Lung (tissue), 11 donors: ENCODE measurements at regions not wholly inside any gene's neighbourhood (a gene's known extent, or its start where the extent isn't known, plus 50 kb on each side); places are given as distances from the start of the nearest gene placed in this dataset.
"Not testable (repeated sequence)": the region's sequence is repeated elsewhere in the genome, so short reads cannot be mapped to it uniquely, and the experiment has no call there.

Experiments used
- ATAC-seq: fragments of 200-7000 bp; cut with Tn5 transposase; one replicate; pipeline ENCODE4 v1.9.1; 2020; ENCODE audit warnings: moderate number of reproducible peaks; ENCODE audit not compliant: insufficient read depth, low FRiP score
- DNase-seq, 3 donors: peaks; one replicate each; pipeline ENCODE4 v3.0.0-alpha.2; 2013 to 2017
- H3K27ac ChIP-seq, 2 donors: one replicate each; pipeline ENCODE4 v1.5.1; 2013; ENCODE audit warnings: mild to moderate bottlenecking in 2 of 2, moderate library complexity in 2 of 2, control low read depth in 1 of 2, inconsistent platforms in 1 of 2, low read depth in 1 of 2, low read length in 1 of 2
- H3K27me3 ChIP-seq, 3 donors: one replicate each; pipeline ENCODE4 v1.5.1; 2013; ENCODE audit warnings: low read length in 2 of 3; ENCODE audit not compliant: control insufficient read depth in 3 of 3, insufficient read depth in 3 of 3
- H3K36me3 ChIP-seq, 4 donors: one replicate each; pipeline ENCODE4 v1.5.1; 2013; ENCODE audit warnings: low read length in 4 of 4, mild to moderate bottlenecking in 1 of 4, moderate library complexity in 1 of 4; ENCODE audit not compliant: control insufficient read depth in 4 of 4, insufficient read depth in 4 of 4
- H3K4me1 ChIP-seq, 5 donors: one replicate each; pipeline ENCODE4 v1.5.1; 2013; ENCODE audit warnings: low read length in 5 of 5, mild to moderate bottlenecking in 2 of 5, moderate library complexity in 1 of 5; ENCODE audit not compliant: control insufficient read depth in 5 of 5, insufficient read depth in 5 of 5
- H3K4me3 ChIP-seq: one replicate; pipeline ENCODE4 v1.5.1; 2013; ENCODE audit warnings: mild to moderate bottlenecking, control low read depth, moderate library complexity
- H3K9ac ChIP-seq, 2 donors: one replicate each; pipeline ENCODE4 v1.5.1; 2013; ENCODE audit warnings: low read length in 2 of 2, control low read depth in 1 of 2; ENCODE audit not compliant: insufficient read depth in 1 of 2
- H3K9me3 ChIP-seq, 4 donors: one replicate each; pipeline ENCODE4 v1.5.1; 2013; ENCODE audit warnings: low read length in 3 of 4, mild to moderate bottlenecking in 1 of 4, moderate library complexity in 1 of 4; ENCODE audit not compliant: control insufficient read depth in 4 of 4, insufficient read depth in 3 of 4
- WGBS, 2 donors: extraction: QIAGEN DNeasy Blood & Tissue Kit; methylation state at CpG; one replicate each; pipeline ENCODE4 v1.1.7; 2013; 5-methylcytosine and 5-hydroxymethylcytosine counted together
- TF ChIP-seq, protein P1 (sequence below): IDR thresholded peaks from 2 replicates; pipeline ENCODE4 v1.5.1; 2012; ENCODE audit warnings: mild to moderate bottlenecking; ENCODE audit errors: control extremely low read depth, extremely low read depth
- donor health status: control.
- donor health status: control.
- donor health status: Bipolar disorder and iron deficiency.
- donor health status: healthy.
- donor health status: DM: yes; HTN: yes; CAD: no.

DNA sequence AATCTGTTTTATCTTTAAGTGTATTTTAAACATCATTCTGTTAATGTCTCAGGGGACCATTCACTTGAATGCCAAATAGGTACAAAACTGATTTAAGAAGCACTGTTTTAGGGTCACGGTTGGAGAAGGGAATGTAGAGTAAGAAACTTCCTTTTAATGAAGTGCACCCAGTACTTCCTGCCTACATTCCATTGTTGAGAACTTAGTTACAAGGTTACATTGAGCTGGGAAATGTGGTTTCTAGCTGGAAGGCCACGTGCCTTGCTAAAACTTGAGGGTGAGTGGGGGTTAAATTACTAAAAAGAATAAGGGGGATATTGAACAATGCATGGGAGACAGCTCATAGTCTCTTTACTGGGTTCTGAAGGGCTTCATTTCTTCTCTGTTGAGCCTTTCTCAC, 78.3 kb upstream of the TBC1D5 start:
- 20 to 22% methylated on average over 2 of the region's 2 CpGs for WGBS, 2 donors
- TF ChIP-seq, protein P1, sequence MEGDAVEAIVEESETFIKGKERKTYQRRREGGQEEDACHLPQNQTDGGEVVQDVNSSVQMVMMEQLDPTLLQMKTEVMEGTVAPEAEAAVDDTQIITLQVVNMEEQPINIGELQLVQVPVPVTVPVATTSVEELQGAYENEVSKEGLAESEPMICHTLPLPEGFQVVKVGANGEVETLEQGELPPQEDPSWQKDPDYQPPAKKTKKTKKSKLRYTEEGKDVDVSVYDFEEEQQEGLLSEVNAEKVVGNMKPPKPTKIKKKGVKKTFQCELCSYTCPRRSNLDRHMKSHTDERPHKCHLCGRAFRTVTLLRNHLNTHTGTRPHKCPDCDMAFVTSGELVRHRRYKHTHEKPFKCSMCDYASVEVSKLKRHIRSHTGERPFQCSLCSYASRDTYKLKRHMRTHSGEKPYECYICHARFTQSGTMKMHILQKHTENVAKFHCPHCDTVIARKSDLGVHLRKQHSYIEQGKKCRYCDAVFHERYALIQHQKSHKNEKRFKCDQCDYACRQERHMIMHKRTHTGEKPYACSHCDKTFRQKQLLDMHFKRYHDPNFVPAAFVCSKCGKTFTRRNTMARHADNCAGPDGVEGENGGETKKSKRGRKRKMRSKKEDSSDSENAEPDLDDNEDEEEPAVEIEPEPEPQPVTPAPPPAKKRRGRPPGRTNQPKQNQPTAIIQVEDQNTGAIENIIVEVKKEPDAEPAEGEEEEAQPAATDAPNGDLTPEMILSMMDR: no peak
- no peak overlapping the region for H3K27ac ChIP-seq
- no peaks in the 10 kb centered on the region for H3K4me1 ChIP-seq
- ATAC-seq (no peak), DNase-seq (no peak)
- H3K9ac ChIP-seq: no peak overlapping the region
- no peaks in the 10 kb centered on the region for H3K9me3 ChIP-seq
- no peaks in the 10 kb centered on the region for H3K27me3 ChIP-seq
- no peaks in the 10 kb centered on the region for H3K36me3 ChIP-seq
- H3K4me3 ChIP-seq: no peak overlapping the region

DNA sequence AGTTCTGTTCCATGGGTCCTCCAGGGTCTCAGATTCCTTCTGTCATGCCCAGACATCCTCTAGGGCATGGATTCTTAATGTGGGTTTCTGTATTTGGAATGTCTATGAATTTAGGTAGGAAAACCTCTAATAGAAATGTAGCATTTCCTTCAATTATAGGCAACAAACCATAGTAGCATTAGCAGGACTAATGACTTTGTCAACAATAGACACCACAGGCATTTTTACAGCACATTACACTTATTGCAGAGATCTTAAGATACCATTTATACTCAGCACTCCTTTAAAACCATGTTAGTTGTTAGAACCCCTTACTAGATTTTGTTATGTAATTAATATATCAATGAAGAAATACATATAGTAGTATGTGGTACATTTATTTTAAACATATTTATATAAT, 77.8 kb upstream of the TBC1D5 start:
- Histone ChIP-seq H3K27me3 (no peaks in the 10 kb centered on the region), H3K4me3 (no peak overlapping the region), H3K4me1 (no peaks in the 10 kb centered on the region), H3K36me3 (no peaks in the 10 kb centered on the region), H3K27ac (no peak overlapping the region), H3K9me3 (no peaks in the 10 kb centered on the region), H3K9ac (no peak overlapping the region)
- no peak for ATAC-seq
- no peak for DNase-seq
- TF ChIP-seq, protein P1: no peak

DNA sequence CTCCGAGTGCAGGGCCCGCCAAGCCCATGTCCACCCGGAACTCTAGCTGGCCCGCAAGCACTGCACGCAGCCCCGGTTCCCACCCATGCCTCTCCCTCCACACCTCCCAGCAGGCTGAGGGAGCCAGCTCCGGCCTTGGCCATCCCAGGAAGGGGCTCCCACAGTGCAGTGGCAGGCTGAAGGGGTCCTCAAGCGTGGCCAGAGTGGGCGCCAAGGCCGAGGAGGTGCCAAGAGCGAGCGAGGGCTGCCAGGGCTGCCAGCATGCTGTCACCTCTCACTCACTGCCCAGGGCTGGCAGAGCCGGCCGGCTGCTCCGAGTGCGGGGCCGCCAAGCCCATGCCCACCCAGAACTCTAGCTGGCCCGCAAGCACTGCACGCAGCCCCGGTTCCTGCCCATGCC, 75.5 kb upstream of the TBC1D5 start:
- not testable (repeated sequence) for H3K4me1 ChIP-seq, H3K27ac ChIP-seq, H3K36me3 ChIP-seq, H3K9me3 ChIP-seq, H3K27me3 ChIP-seq, H3K9ac ChIP-seq, H3K4me3 ChIP-seq, ATAC-seq, DNase-seq
- WGBS, 2 donors: 95 to 98% methylated on average over 18 to 20 of the region's 20 CpGs

DNA sequence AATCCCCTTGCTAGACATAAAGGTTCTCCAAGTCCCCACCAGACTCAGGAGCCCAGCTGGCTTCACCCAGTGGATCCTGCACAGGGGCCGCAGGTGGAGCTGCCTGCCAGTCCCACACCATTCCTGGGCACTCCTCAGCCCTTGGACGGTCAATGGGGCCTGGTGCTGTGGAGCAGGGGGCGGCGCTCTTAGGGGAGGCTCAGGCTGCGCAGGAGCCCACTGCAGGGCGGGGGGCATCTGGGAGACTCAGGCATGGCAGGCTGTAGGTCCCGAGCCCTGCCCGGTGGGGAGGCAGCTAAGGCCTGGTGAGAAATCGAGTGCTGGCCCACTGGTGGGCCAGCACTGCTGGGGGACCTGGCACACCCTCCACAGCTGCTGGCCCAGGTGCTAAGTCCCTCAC, 75.1 kb upstream of the TBC1D5 start:
- TF ChIP-seq, protein P1: no peak
- H3K27ac ChIP-seq: no peak overlapping the region
- H3K36me3 ChIP-seq: no peaks in the 10 kb centered on the region
- no peaks in the 10 kb centered on the region for H3K27me3 ChIP-seq
- H3K4me1 ChIP-seq: no peaks in the 10 kb centered on the region
- ATAC-seq: no peak
- DNase-seq: no peak
- no peak overlapping the region for H3K4me3 ChIP-seq
- no peak overlapping the region for H3K9ac ChIP-seq
- no peaks in the 10 kb centered on the region for H3K9me3 ChIP-seq
- 91 to 94% methylated on average over 8 to 9 of the region's 9 CpGs for WGBS, 2 donors

DNA sequence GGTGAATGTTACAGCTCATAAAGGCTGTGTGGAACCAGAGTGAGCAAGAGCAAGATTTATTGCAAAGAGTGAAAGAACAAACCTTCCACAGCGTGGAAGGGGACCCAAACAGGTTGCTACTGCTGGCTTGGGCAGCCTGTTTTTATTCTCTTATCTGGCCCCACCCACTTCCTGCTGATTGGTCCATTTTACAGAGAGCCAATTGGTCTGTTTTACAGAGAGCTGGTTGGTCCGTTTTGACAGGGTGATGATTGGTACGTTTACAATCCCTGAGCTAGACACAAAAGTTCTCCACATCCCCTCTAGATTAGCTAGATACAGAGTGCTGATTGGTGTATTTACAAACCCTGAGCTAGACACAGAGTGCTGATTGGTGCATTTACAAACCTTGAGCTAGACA, 74.4 kb upstream of the TBC1D5 start:
- not testable (repeated sequence) for H3K36me3 ChIP-seq, H3K4me1 ChIP-seq, H3K9ac ChIP-seq, H3K9me3 ChIP-seq, ATAC-seq, H3K27me3 ChIP-seq, H3K27ac ChIP-seq, DNase-seq, H3K4me3 ChIP-seq
- WGBS, 2 donors: 90 to 97% methylated on average over 3 of the region's 3 CpGs

DNA sequence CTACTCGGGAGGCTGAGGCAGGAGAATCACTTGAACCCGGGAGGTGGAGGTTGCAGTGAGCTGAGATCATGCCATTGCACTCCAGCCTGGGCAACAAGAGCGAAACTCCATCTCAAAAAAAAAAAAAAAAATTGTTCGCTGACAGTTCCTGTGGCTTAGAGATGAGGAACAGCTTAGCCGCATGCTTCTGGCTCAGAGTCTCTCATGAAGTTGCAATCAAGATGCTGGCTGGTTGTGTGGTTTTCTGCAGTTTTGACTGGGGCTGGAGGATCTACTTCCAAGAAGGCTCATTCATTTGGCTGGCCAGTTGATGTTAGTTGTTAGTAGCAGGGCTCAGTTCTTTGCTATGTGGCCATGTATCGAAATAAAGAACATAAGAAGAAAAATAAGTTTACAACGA, 69.9 kb upstream of the TBC1D5 start:
- DNase-seq, ATAC-seq, H3K4me1 ChIP-seq, H3K4me3 ChIP-seq, H3K27ac ChIP-seq, H3K36me3 ChIP-seq, H3K9me3 ChIP-seq, H3K9ac ChIP-seq, H3K27me3 ChIP-seq: not testable (repeated sequence)
- WGBS, 2 donors: 85 to 89% methylated on average over 7 of the region's 7 CpGs
